Endothelial cell of umbilical vein (primary cell): ENCODE measurements at regions not wholly inside any gene's neighbourhood (a gene's known extent, or its start where the extent isn't known, plus 50 kb on each side); places are given as distances from the start of the nearest gene placed in this dataset.

Source experiments
- CTCF ChIP-seq, 2 donors: IDR thresholded peaks; 1 replicate in 1 of 2; 2 replicates in 1 of 2; pipeline ENCODE4 v1.5.1; 2011; ENCODE audit warnings: low read length in 2 of 2, mild to moderate bottlenecking in 2 of 2, moderate library complexity in 2 of 2, control low read depth in 1 of 2, inconsistent platforms in 1 of 2, low read depth in 1 of 2; ENCODE audit not compliant: insufficient read depth in 1 of 2; ENCODE audit errors: extremely low read depth in 1 of 2
- EZH2 ChIP-seq: IDR thresholded peaks from 2 replicates; pipeline ENCODE4 v1.6.1; 2012; ENCODE audit warnings: borderline replicate concordance, low read depth, mild to moderate bottlenecking, moderate library complexity, low read length, inconsistent platforms; ENCODE audit not compliant: severe bottlenecking
- FOS ChIP-seq: IDR thresholded peaks from 2 replicates; pipeline ENCODE4 v1.6.1; 2011; ENCODE audit warnings: mild to moderate bottlenecking, low read length, moderate library complexity, borderline replicate concordance; ENCODE audit not compliant: insufficient read depth
- GATA2 ChIP-seq: IDR thresholded peaks from 2 replicates; pipeline ENCODE4 v1.7.0; 2011; ENCODE audit warnings: low read depth, mild to moderate bottlenecking, moderate library complexity, mixed read lengths, low read length; ENCODE audit not compliant: insufficient read length, insufficient read depth
- JUN ChIP-seq: IDR thresholded peaks from 2 replicates; pipeline ENCODE4 v1.6.1; 2011; ENCODE audit warnings: borderline replicate concordance, low read depth; ENCODE audit not compliant: insufficient read length, insufficient read depth
- MAX ChIP-seq: IDR thresholded peaks from 2 replicates; pipeline ENCODE4 v1.6.1; 2011; ENCODE audit not compliant: insufficient read depth, insufficient read length
- POLR2A ChIP-seq: IDR thresholded peaks from 2 replicates; pipeline ENCODE4 v1.6.1; 2012; ENCODE audit warnings: low read depth, mild to moderate bottlenecking, control low read depth, low read length
- POLR2AphosphoS5 ChIP-seq: IDR thresholded peaks from 2 replicates; pipeline ENCODE4 v1.6.1; 2012; ENCODE audit warnings: low read depth, mild to moderate bottlenecking, control low read depth, low read length, moderate library complexity; ENCODE audit not compliant: insufficient read depth

GRCh38 chr20:43262341-43262740 is 72.6 kb upstream of the PTPRT start:
- TF ChIP-seq POLR2AphosphoS5: no peak
- no peak for TF ChIP-seq CTCF (IDR thresholded peaks at IDR 0.05; ENCODE audit: extremely low read depth in 1 of 2, insufficient read depth in 1 of 2, low read depth in 1 of 2, low read length in 2 of 2)
- no peak for TF ChIP-seq POLR2A
- no peak for TF ChIP-seq MAX
- TF ChIP-seq JUN: no peak
- TF ChIP-seq FOS: no peak
- TF ChIP-seq GATA2: no peak
- TF ChIP-seq EZH2: no peak
